GM21447 (cell line): ENCODE measurements at regions not wholly inside any gene's neighbourhood (a gene's known extent, or its start where the extent isn't known, plus 50 kb on each side); places are given as distances from the start of the nearest gene placed in this dataset.

Experiments used
- ATAC-seq: cut with Tn5 transposase; IDR thresholded peaks from one replicate; pipeline ENCODE4 v1.9.1; 2021; ENCODE audit not compliant: unreplicated experiment

DNA sequence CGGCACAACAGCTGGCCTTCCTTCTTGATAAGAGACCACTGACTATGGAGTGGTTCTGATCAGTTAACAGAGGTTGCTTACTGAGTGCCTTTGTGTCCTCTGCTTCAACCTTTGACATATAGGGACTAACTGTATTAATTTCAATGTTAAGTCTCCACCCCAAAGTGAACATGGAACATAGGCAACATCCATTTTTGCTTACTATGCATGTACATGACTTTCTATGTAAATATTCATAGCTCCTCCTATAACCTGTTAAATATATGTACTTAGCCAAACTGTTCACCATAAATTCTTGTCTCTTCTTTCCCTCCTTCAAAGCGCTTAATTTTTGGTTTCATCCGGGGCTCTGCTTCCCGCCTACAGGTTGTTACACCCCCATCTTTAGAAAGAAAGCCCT is 334.8 kb downstream of the EPM2A start:
- no peak for ATAC-seq

DNA sequence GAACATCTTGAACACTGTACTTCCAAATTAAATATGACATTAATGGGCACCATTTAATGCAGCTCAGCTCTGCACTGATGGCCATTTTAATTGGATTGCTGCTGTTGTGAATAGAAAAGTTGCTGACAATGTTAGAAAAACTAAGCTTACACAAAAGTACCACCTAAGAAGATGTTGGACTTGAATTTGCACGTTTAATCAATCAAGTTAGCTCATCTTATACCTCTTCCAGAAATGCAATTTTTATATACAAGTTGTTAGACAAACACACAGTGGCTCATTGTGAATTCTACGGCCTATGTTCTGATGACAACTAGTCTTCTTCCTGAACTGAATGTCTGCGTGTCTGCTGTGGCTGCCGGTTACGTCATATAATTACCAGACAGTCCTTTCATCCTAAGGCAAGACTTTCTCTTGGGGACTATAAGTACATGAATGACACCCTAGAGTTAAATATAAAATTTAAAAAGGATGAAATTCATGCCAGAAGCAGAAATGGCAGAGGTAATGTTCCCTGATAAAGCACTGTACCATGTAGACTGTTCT is 330.2 kb downstream of the EPM2A start:
- no peak for ATAC-seq

DNA sequence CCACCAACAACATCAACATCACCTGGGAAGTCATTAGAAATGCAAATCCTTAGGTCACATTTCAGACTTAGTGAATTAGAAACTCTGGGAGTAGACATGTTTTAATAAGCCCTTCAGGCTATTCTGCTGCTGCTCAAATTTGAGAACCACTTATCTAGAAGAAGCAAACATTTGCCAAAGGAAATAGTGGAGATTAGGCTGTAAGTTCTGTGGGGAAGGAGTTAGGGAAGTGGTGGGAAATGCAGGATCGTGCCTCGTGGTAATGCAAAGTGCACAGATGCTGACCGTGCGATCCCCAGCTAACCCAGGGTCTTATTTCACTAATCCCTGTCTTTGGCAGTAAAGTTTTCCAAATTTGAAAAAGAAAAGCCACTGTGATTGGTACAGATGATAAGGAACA is 328.5 kb downstream of the EPM2A start:
- no peak for ATAC-seq

DNA sequence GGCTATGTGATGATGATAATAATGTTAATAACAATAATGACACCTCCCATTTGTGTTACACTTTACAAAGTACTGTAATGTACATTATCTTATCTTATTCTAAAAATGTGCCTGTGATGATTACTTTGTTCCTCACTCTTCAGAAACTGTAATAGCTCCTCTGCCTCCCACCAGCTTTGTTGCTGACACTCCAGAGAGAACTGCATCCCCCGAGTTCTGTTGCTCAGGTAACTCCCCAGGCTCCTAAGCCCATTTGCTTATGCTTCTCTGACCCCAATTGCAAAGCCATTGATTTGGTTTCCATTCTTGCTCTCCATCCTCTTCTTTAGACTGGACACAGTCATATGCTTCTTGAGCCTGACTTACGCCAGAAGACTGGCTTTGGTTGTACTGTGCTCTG is 319.7 kb downstream of the EPM2A start:
- ATAC-seq = no peak

DNA sequence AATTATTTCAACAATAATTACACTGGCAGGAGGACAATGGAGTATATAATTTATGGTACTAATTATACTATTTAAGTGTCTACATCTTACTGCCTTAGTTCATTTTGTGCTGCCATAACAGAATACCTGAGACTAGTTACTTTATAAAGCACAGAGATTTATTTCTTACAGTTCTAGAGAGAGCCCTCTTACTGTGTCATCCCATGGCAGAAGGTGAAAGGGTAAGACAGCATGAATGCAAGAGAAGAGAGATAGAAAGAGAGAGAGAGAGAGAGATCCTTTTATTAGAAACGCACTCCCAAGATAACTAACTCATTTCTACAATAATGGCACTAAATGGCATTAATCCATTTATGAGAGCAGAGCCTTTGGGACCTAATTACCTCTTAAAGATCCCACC is 314.7 kb downstream of the EPM2A start:
- ATAC-seq = no peak

DNA sequence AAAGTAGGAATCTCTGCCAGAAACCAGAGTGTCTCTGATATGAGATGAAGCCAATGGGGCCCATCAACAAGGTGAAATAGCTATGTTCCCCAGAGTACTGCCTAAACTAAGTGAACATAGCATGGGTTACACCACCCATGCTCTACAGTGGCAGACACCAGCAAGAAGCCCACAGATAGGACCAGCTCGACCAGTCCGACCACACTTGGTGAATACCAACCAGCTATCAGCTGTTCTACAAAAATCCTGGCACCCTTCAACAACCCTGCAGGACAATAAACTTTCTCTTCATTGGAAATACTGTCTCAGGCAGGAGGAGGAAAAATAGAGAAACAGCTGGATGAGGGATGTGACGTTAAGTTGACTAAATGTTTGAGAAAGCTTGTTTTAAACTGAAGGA is 311.4 kb downstream of the EPM2A start:
- ATAC-seq = no peak

GRCh38 chr6:145427232-145427631 is 308.1 kb downstream of the EPM2A start:
- no peak for ATAC-seq

DNA sequence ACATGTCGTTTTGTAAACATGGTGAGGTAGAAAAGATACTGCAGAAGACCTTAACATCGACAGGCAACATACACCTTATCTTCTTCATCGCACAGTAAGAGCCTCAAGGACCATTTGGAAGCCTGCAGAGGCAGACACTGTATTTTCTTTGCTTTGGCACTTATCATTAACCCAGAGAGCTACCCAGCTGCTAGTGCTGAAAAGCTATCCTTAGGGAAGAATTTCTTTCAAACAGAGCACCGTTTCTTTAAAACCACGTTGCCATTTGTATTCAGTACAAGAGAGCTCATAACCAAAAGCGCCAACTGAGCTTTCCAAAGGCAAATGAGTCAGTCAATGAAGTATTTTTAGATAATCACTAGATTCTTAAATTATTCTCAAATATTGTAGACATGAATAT is 306.6 kb downstream of the EPM2A start:
- no peak for ATAC-seq

- no peak for ATAC-seq
These were observed 293.2 kb downstream of the EPM2A start for GRCh38 chr6:145442110-145442509.

DNA sequence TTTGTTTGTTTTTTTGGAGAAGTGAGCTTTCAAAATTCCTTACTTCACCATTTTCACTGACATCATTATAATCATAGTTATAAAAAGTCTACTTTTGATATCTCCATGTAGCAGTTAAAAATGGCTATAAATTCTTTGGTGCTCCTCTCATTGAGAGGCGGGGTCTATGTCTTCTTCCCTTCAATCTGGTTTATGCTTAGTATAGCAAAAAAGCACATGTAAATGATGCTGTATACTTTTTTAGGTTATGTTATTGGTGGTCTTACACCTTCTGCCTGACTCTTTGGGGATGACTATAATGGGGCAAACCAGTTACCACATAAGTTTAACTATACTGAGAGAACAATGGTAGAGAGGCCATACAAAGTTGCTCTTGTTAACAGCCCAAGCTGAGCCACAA is 289.6 kb downstream of the EPM2A start:
- ATAC-seq = no peak

GRCh38 chr6:145451029-145451428 is 284.3 kb downstream of the EPM2A start:
- no peak for ATAC-seq

GRCh38 chr6:145453376-145453775 is 281.9 kb downstream of the EPM2A start:
- no peak for ATAC-seq

- ATAC-seq = no peak
These were observed 281.3 kb downstream of the EPM2A start for GRCh38 chr6:145454006-145454405.

DNA sequence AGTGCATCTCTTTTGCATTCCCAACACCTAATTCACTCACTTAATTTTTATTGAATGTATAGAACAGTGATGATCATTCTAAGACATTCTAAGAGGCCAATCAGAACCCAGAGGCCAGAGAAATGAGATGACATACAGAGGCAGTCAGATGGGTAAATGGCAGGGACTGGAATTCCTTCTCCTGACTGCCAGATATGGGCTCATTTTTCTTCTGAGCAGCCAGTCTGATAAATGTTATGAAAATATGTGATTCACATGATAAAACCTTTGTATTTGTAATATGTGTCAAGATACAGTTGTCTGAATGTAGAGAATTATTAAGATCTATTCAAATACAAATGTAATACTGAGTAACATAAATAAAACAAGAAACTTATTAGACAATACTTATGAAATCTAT is 277.8 kb downstream of the EPM2A start:
- ATAC-seq = no peak

- no peak for ATAC-seq
These were observed 266.8 kb downstream of the EPM2A start for GRCh38 chr6:145468534-145468933.

GRCh38 chr6:145469021-145469420 is 266.3 kb downstream of the EPM2A start:
- ATAC-seq = no peak

GRCh38 chr6:145475794-145476396 is 259.4 kb downstream of the EPM2A start:
- ATAC-seq = no peak

GRCh38 chr6:145480024-145480423 is 255.3 kb downstream of the EPM2A start:
- no peak for ATAC-seq

DNA sequence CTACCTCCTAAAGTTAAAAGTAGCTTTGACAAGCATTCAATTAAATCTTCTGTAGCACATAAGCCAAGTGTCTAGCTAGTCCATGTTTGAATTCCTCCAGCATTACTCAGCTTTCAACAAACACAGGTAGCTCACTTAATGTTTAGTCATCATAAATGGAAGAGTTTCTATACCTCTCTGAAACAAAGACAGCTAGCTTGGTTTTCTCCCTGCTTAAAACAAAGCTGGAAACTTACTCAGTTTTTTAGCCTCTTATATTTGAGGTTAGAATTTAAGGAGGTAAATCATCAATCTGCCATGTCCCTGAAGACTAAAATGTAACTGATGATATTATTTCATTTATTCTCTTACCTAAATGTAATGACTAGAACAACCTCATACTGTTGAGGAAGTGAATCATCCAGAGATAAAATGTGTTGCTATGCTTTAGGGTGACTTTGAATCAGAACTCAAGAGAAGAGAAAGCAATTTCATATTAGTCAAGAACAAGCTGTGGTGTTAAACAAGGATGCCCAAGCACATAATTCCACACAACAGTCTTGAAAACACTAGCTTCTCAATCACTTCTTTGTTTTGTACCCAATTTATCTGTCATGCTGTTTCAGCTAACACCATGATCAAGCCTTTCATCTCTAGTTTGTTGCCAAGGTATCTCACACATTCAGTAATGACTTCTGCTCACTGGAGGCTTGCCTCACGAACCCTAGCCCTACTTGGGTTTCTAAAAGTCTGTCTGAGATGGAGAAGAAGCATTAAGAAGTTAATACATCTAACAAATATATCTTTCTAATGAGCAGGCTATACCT is 251.9 kb downstream of the EPM2A start:
- ATAC-seq = no peak

GRCh38 chr6:145485288-145485687 is 250.0 kb downstream of the EPM2A start:
- no peak for ATAC-seq

GRCh38 chr6:145486306-145486705 is 249.0 kb downstream of the EPM2A start:
- ATAC-seq = no peak

- ATAC-seq = no peak
These were observed 245.7 kb downstream of the EPM2A start for GRCh38 chr6:145489583-145489982.

- ATAC-seq = no peak
These were observed 245.3 kb downstream of the EPM2A start for GRCh38 chr6:145490068-145490467.
